HCEC 1CT (cell line): ENCODE measurements at regions not wholly inside any gene's neighbourhood (a gene's known extent, or its start where the extent isn't known, plus 50 kb on each side); places are given as distances from the start of the nearest gene placed in this dataset.
"Not testable (repeated sequence)": the region's sequence is repeated elsewhere in the genome, so short reads cannot be mapped to it uniquely, and the experiment has no call there.

Source experiments
- DNase-seq: peaks from one replicate; pipeline ENCODE4 v3.0.0-alpha.2; 2017

GRCh38 chr10:9081961-9082360 is 1027.5 kb downstream of the GATA3 start:
- DNase-seq, result no peak

- DNase-seq, result no peak
Measured at GRCh38 chr10:9091530-9092093, 1037.1 kb downstream of the GATA3 start.

- no peak for DNase-seq
Measured at GRCh38 chr10:9096288-9096687, 1041.8 kb downstream of the GATA3 start.

- DNase-seq, result no peak
Measured at GRCh38 chr10:9097206-9097990, 1042.9 kb downstream of the GATA3 start.

- DNase-seq, result no peak
Measured at GRCh38 chr10:9097991-9098306, 1043.5 kb downstream of the GATA3 start.

GRCh38 chr10:9102026-9102425 is 1047.5 kb downstream of the GATA3 start:
- no peak for DNase-seq

- no peak for DNase-seq
Measured at GRCh38 chr10:9103301-9103700, 1048.8 kb downstream of the GATA3 start.

- DNase-seq, result no peak
Measured at GRCh38 chr10:9111976-9112375, 1057.5 kb downstream of the GATA3 start.

- no peak for DNase-seq
Measured at GRCh38 chr10:9126728-9127127, 1072.2 kb downstream of the GATA3 start.

GRCh38 chr10:9137368-9137767 is 1082.9 kb downstream of the GATA3 start:
- DNase-seq, result no peak

GRCh38 chr10:9138829-9139228 is 1084.3 kb downstream of the GATA3 start:
- not testable (repeated sequence) for DNase-seq

- DNase-seq, result no peak
Measured at GRCh38 chr10:9140373-9140772, 1085.9 kb downstream of the GATA3 start.

- no peak for DNase-seq
Measured at GRCh38 chr10:9147475-9147874, 1093.0 kb downstream of the GATA3 start.

- no peak for DNase-seq
Measured at GRCh38 chr10:9149134-9149533, 1094.6 kb downstream of the GATA3 start.

- not testable (repeated sequence) for DNase-seq
Measured at GRCh38 chr10:9153057-9153456, 1098.6 kb downstream of the GATA3 start.

- DNase-seq, result no peak
Measured at GRCh38 chr10:9157656-9158055, 1103.2 kb downstream of the GATA3 start.

- no peak for DNase-seq
Measured at GRCh38 chr10:9158675-9159074, 1104.2 kb downstream of the GATA3 start.

GRCh38 chr10:9160275-9160674 is 1105.8 kb downstream of the GATA3 start:
- no peak for DNase-seq

GRCh38 chr10:9163699-9164098 is 1109.2 kb downstream of the GATA3 start:
- DNase-seq, result no peak

GRCh38 chr10:9166770-9167169 is 1112.3 kb downstream of the GATA3 start:
- no peak for DNase-seq

GRCh38 chr10:9172276-9172675 is 1117.8 kb downstream of the GATA3 start:
- no peak for DNase-seq

GRCh38 chr10:9175200-9175599 is 1120.7 kb downstream of the GATA3 start:
- DNase-seq, result no peak

- DNase-seq, result not testable (repeated sequence)
Measured at GRCh38 chr10:9183197-9183880, 1128.9 kb downstream of the GATA3 start.
